ENCODE measurements at regions not wholly inside any gene's neighbourhood (a gene's known extent, or its start where the extent isn't known, plus 50 kb on each side); places are given as distances from the start of the nearest gene placed in this dataset.

GRCh38 chr14:85333313-85333712, 196.6 kb upstream of the FLRT2 start:
- Histone ChIP-seq H3K4me2 (ENCODE audit: low read length) (no peak overlapping the region), H3K9me3 (ENCODE audit: low read length) (no peaks in the 10 kb centered on the region), H2AFZ (ENCODE audit: low read length) (no peak overlapping the region), H3K27ac (ENCODE audit: low read depth, low read length, poor library complexity, severe bottlenecking) (no peak overlapping the region), H3K4me3 (ENCODE audit: low read depth, low read length, poor library complexity, severe bottlenecking) (no peak overlapping the region), H3K4me1 (ENCODE audit: insufficient read depth, low read length, poor library complexity, severe bottlenecking) (no peaks in the 10 kb centered on the region), H3K9me2 (ENCODE audit: insufficient read depth, low read length) (no peaks in the 10 kb centered on the region), H4K20me1 (ENCODE audit: insufficient read depth, low read length) (no peaks in the 10 kb centered on the region), H3K79me2 (ENCODE audit: insufficient read depth, low read depth, low read length) (no peaks in the 10 kb centered on the region), H3K36me3 (ENCODE audit: insufficient read depth, low read length) (no peaks in the 10 kb centered on the region)
- intact Hi-C loops (cut with micrococcal nuclease; ENCODE audit: unreplicated experiment) = no loop called here
- ChIA-PET CTCF (ENCODE audit: unreplicated experiment) (no interaction called here), POLR2A (no interaction called here)
- TF ChIP-seq CTCF (conservative IDR thresholded peaks at IDR 0.05; ENCODE audit: low read length) = no peak
- TF ChIP-seq EZH2phosphoT487 (IDR thresholded peaks at IDR 0.05; ENCODE audit: borderline replicate concordance, low read depth, low read length) = no peak
- DNase-seq (ENCODE audit: low spot score) = no peak
- no TSS peak for BruUV-seq (replicated peaks)

- no peaks in the 10 kb centered on the region for H3K9me3 ChIP-seq (ENCODE audit: low read length)
- TF ChIP-seq CTCF (conservative IDR thresholded peaks at IDR 0.05; ENCODE audit: low read length) (no peak), EZH2phosphoT487 (IDR thresholded peaks at IDR 0.05; ENCODE audit: borderline replicate concordance, low read depth, low read length) (no peak)
- no peaks in the 10 kb centered on the region for H3K36me3 ChIP-seq (ENCODE audit: insufficient read depth, low read length)
- H2AFZ ChIP-seq (ENCODE audit: low read length) = no peak overlapping the region
- no peak for DNase-seq (ENCODE audit: low spot score)
- ChIA-PET CTCF (ENCODE audit: unreplicated experiment) (no interaction called here), POLR2A (no interaction called here)
- H3K4me2 ChIP-seq (ENCODE audit: low read length) = no peak overlapping the region
- no peaks in the 10 kb centered on the region for H3K4me1 ChIP-seq (ENCODE audit: insufficient read depth, low read length, poor library complexity, severe bottlenecking)
- intact Hi-C loops (cut with micrococcal nuclease; ENCODE audit: unreplicated experiment) = no loop called here
- H3K9me2 ChIP-seq (ENCODE audit: insufficient read depth, low read length) = no peaks in the 10 kb centered on the region
- no peaks in the 10 kb centered on the region for H4K20me1 ChIP-seq (ENCODE audit: insufficient read depth, low read length)
- H3K4me3 ChIP-seq (ENCODE audit: low read depth, low read length, poor library complexity, severe bottlenecking) = no peak overlapping the region
- H3K79me2 ChIP-seq (ENCODE audit: insufficient read depth, low read depth, low read length) = no peaks in the 10 kb centered on the region
- H3K27ac ChIP-seq (ENCODE audit: low read depth, low read length, poor library complexity, severe bottlenecking) = no peak overlapping the region
- no TSS peak for BruUV-seq (replicated peaks)
Measured at GRCh38 chr14:85333841-85334240, 196.1 kb upstream of the FLRT2 start.

GRCh38 chr14:85334316-85334715, 195.6 kb upstream of the FLRT2 start:
- no peaks in the 10 kb centered on the region for H3K36me3 ChIP-seq (ENCODE audit: insufficient read depth, low read length)
- H3K9me2 ChIP-seq (ENCODE audit: insufficient read depth, low read length) = no peaks in the 10 kb centered on the region
- H3K4me2 ChIP-seq (ENCODE audit: low read length) = no peak overlapping the region
- no peak overlapping the region for H2AFZ ChIP-seq (ENCODE audit: low read length)
- no peak overlapping the region for H3K4me3 ChIP-seq (ENCODE audit: low read depth, low read length, poor library complexity, severe bottlenecking)
- no peaks in the 10 kb centered on the region for H3K4me1 ChIP-seq (ENCODE audit: insufficient read depth, low read length, poor library complexity, severe bottlenecking)
- TF ChIP-seq CTCF (conservative IDR thresholded peaks at IDR 0.05; ENCODE audit: low read length) (no peak), EZH2phosphoT487 (IDR thresholded peaks at IDR 0.05; ENCODE audit: borderline replicate concordance, low read depth, low read length) (no peak)
- no peak for DNase-seq (ENCODE audit: low spot score)
- BruUV-seq (replicated peaks) = no TSS peak
- no peaks in the 10 kb centered on the region for H3K79me2 ChIP-seq (ENCODE audit: insufficient read depth, low read depth, low read length)
- no peaks in the 10 kb centered on the region for H3K9me3 ChIP-seq (ENCODE audit: low read length)
- H4K20me1 ChIP-seq (ENCODE audit: insufficient read depth, low read length) = no peaks in the 10 kb centered on the region
- ChIA-PET POLR2A (no interaction called here), CTCF (ENCODE audit: unreplicated experiment) (no interaction called here)
- H3K27ac ChIP-seq (ENCODE audit: low read depth, low read length, poor library complexity, severe bottlenecking) = no peak overlapping the region
- intact Hi-C loops (cut with micrococcal nuclease; ENCODE audit: unreplicated experiment) = no loop called here

All from OCI-LY7 (cell line).